ENCODE measurements at regions not wholly inside any gene's neighbourhood (a gene's known extent, or its start where the extent isn't known, plus 50 kb on each side); places are given as distances from the start of the nearest gene placed in this dataset.
"Not testable (repeated sequence)": the region's sequence is repeated elsewhere in the genome, so short reads cannot be mapped to it uniquely, and the experiment has no call there.

GRCh38 chr1:173257805-173258204 is 50.7 kb upstream of the TNFSF4 start:
- Histone ChIP-seq H3K36me3 (ENCODE audit: insufficient read depth, low read depth, low read length) (no peaks in the 10 kb centered on the region), H3K27me3 (ENCODE audit: insufficient read depth, low read length) (no peaks in the 10 kb centered on the region), H3K4me3 (ENCODE audit: low read length) (no peak overlapping the region), H3K27ac (ENCODE audit: low read length) (no peak overlapping the region), H3K9ac (ENCODE audit: low read depth, low read length) (no peak overlapping the region), H3K9me3 (ENCODE audit: insufficient read depth, low read depth, low read length) (0 out of 2 replicates have a peak, but pooled peaks cover 3% of the 10 kb centered on the region), H3K4me1 (ENCODE audit: insufficient read depth, low read length) (no peaks in the 10 kb centered on the region)

- H3K9me3 ChIP-seq (ENCODE audit: insufficient read depth, low read depth, low read length): 0 out of 2 replicates have a peak, but pooled peaks cover 3% of the 10 kb centered on the region
- H3K27me3 ChIP-seq (ENCODE audit: insufficient read depth, low read length): no peaks in the 10 kb centered on the region
- H3K27ac ChIP-seq (ENCODE audit: low read length): no peak overlapping the region
- H3K4me1 ChIP-seq (ENCODE audit: insufficient read depth, low read length): no peaks in the 10 kb centered on the region
- H3K36me3 ChIP-seq (ENCODE audit: insufficient read depth, low read depth, low read length): no peaks in the 10 kb centered on the region
- H3K9ac ChIP-seq (ENCODE audit: low read depth, low read length): no peak overlapping the region
- no peak overlapping the region for H3K4me3 ChIP-seq (ENCODE audit: low read length)
Observed at GRCh38 chr1:173258479-173259264, 51.5 kb upstream of the TNFSF4 start.

- not testable (repeated sequence) for H3K27me3 ChIP-seq (ENCODE audit: insufficient read depth, low read length); H3K4me1 ChIP-seq (ENCODE audit: insufficient read depth, low read length); H3K9ac ChIP-seq (ENCODE audit: low read depth, low read length); H3K9me3 ChIP-seq (ENCODE audit: insufficient read depth, low read depth, low read length); H3K36me3 ChIP-seq (ENCODE audit: insufficient read depth, low read depth, low read length); H3K27ac ChIP-seq (ENCODE audit: low read length); H3K4me3 ChIP-seq (ENCODE audit: low read length)
Observed at GRCh38 chr1:173260329-173260728, 53.2 kb upstream of the TNFSF4 start.

GRCh38 chr1:173266841-173267240 is 59.7 kb upstream of the TNFSF4 start:
- H3K4me1 ChIP-seq (ENCODE audit: insufficient read depth, low read length): no peaks in the 10 kb centered on the region
- H3K27ac ChIP-seq (ENCODE audit: low read length): no peak overlapping the region
- no peak overlapping the region for H3K4me3 ChIP-seq (ENCODE audit: low read length)
- no peaks in the 10 kb centered on the region for H3K9me3 ChIP-seq (ENCODE audit: insufficient read depth, low read depth, low read length)
- no peaks in the 10 kb centered on the region for H3K36me3 ChIP-seq (ENCODE audit: insufficient read depth, low read depth, low read length)
- H3K27me3 ChIP-seq (ENCODE audit: insufficient read depth, low read length): no peaks in the 10 kb centered on the region
- H3K9ac ChIP-seq (ENCODE audit: low read depth, low read length): no peak overlapping the region

GRCh38 chr1:173267453-173267945 is 60.4 kb upstream of the TNFSF4 start:
- Histone ChIP-seq H3K27ac (ENCODE audit: low read length) (no peak overlapping the region), H3K9ac (ENCODE audit: low read depth, low read length) (no peak overlapping the region), H3K4me1 (ENCODE audit: insufficient read depth, low read length) (no peaks in the 10 kb centered on the region), H3K9me3 (ENCODE audit: insufficient read depth, low read depth, low read length) (no peaks in the 10 kb centered on the region), H3K4me3 (ENCODE audit: low read length) (no peak overlapping the region), H3K36me3 (ENCODE audit: insufficient read depth, low read depth, low read length) (no peaks in the 10 kb centered on the region), H3K27me3 (ENCODE audit: insufficient read depth, low read length) (no peaks in the 10 kb centered on the region)

GRCh38 chr1:173268261-173268660 is 61.1 kb upstream of the TNFSF4 start:
- H3K4me3 ChIP-seq (ENCODE audit: low read length): no peak overlapping the region
- H3K27me3 ChIP-seq (ENCODE audit: insufficient read depth, low read length): no peaks in the 10 kb centered on the region
- H3K4me1 ChIP-seq (ENCODE audit: insufficient read depth, low read length): no peaks in the 10 kb centered on the region
- no peak overlapping the region for H3K9ac ChIP-seq (ENCODE audit: low read depth, low read length)
- H3K27ac ChIP-seq (ENCODE audit: low read length): no peak overlapping the region
- no peaks in the 10 kb centered on the region for H3K36me3 ChIP-seq (ENCODE audit: insufficient read depth, low read depth, low read length)
- H3K9me3 ChIP-seq (ENCODE audit: insufficient read depth, low read depth, low read length): no peaks in the 10 kb centered on the region

- Histone ChIP-seq H3K9me3 (ENCODE audit: insufficient read depth, low read depth, low read length) (no peaks in the 10 kb centered on the region), H3K27me3 (ENCODE audit: insufficient read depth, low read length) (no peaks in the 10 kb centered on the region), H3K4me1 (ENCODE audit: insufficient read depth, low read length) (no peaks in the 10 kb centered on the region), H3K27ac (ENCODE audit: low read length) (no peak overlapping the region), H3K4me3 (ENCODE audit: low read length) (no peak overlapping the region), H3K36me3 (ENCODE audit: insufficient read depth, low read depth, low read length) (no peaks in the 10 kb centered on the region), H3K9ac (ENCODE audit: low read depth, low read length) (no peak overlapping the region)
Observed at GRCh38 chr1:173268786-173269277, 61.7 kb upstream of the TNFSF4 start.

- Histone ChIP-seq H3K36me3 (ENCODE audit: insufficient read depth, low read depth, low read length) (no peaks in the 10 kb centered on the region), H3K9me3 (ENCODE audit: insufficient read depth, low read depth, low read length) (no peaks in the 10 kb centered on the region), H3K27me3 (ENCODE audit: insufficient read depth, low read length) (no peaks in the 10 kb centered on the region), H3K27ac (ENCODE audit: low read length) (no peak overlapping the region), H3K4me3 (ENCODE audit: low read length) (no peak overlapping the region), H3K9ac (ENCODE audit: low read depth, low read length) (no peak overlapping the region), H3K4me1 (ENCODE audit: insufficient read depth, low read length) (no peaks in the 10 kb centered on the region)
Observed at GRCh38 chr1:173269490-173270230, 62.5 kb upstream of the TNFSF4 start.

- no peaks in the 10 kb centered on the region for H3K9me3 ChIP-seq (ENCODE audit: insufficient read depth, low read depth, low read length)
- 0 out of 2 replicates have a peak, but pooled peaks cover under 1% of the 10 kb centered on the region for H3K4me1 ChIP-seq (ENCODE audit: insufficient read depth, low read length)
- H3K27ac ChIP-seq (ENCODE audit: low read length): no peak overlapping the region
- H3K27me3 ChIP-seq (ENCODE audit: insufficient read depth, low read length): no peaks in the 10 kb centered on the region
- no peak overlapping the region for H3K4me3 ChIP-seq (ENCODE audit: low read length)
- no peaks in the 10 kb centered on the region for H3K36me3 ChIP-seq (ENCODE audit: insufficient read depth, low read depth, low read length)
- no peak overlapping the region for H3K9ac ChIP-seq (ENCODE audit: low read depth, low read length)
Observed at GRCh38 chr1:173270243-173270642, 63.1 kb upstream of the TNFSF4 start.

GRCh38 chr1:173271021-173271420 is 63.9 kb upstream of the TNFSF4 start:
- not testable (repeated sequence) for H3K9ac ChIP-seq (ENCODE audit: low read depth, low read length); H3K4me3 ChIP-seq (ENCODE audit: low read length); H3K27ac ChIP-seq (ENCODE audit: low read length); H3K4me1 ChIP-seq (ENCODE audit: insufficient read depth, low read length); H3K9me3 ChIP-seq (ENCODE audit: insufficient read depth, low read depth, low read length); H3K36me3 ChIP-seq (ENCODE audit: insufficient read depth, low read depth, low read length); H3K27me3 ChIP-seq (ENCODE audit: insufficient read depth, low read length)

- no peaks in the 10 kb centered on the region for H3K9me3 ChIP-seq (ENCODE audit: insufficient read depth, low read depth, low read length)
- no peak overlapping the region for H3K4me3 ChIP-seq (ENCODE audit: low read length)
- H3K9ac ChIP-seq (ENCODE audit: low read depth, low read length): no peak overlapping the region
- H3K36me3 ChIP-seq (ENCODE audit: insufficient read depth, low read depth, low read length): no peaks in the 10 kb centered on the region
- peaks cover 13% of the 10 kb centered on the region for H3K4me1 ChIP-seq (ENCODE audit: insufficient read depth, low read length)
- H3K27ac ChIP-seq (ENCODE audit: low read length): no peak overlapping the region
- 0 out of 2 replicates have a peak, but pooled peaks cover 5% of the 10 kb centered on the region for H3K27me3 ChIP-seq (ENCODE audit: insufficient read depth, low read length)
Observed at GRCh38 chr1:173275496-173275895, 68.4 kb upstream of the TNFSF4 start.

All from iPS-20b (cell line).